ENCODE measurements at regions not wholly inside any gene's neighbourhood (a gene's known extent, or its start where the extent isn't known, plus 50 kb on each side); places are given as distances from the start of the nearest gene placed in this dataset.

DNA sequence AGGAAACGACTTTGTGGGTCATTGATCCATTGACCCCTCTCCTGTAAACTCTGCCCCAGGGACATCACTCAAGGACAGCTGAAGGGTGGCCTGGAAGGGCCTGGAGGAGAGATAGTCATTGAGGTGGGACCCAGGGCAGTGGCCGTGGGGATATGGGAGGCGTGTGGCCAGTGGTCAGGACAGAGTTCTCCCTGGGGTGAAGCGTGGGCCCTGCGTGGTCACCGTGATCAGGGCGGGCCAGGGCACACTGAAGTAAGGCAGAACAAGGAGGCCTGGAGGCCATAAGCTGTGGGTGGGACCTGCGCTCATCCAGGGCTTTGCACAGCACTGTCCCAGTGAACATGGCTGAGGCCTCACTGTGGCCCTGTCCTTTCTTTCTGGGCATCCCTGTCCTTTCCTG lies 177.9 kb downstream of the ZNF248 start:
- TF ChIP-seq POLR2AphosphoS5 (IDR thresholded peaks at IDR 0.05) = no peak
- no peak for TF ChIP-seq CTCF (IDR thresholded peaks at IDR 0.05)
- no peak for TF ChIP-seq EP300 (IDR thresholded peaks at IDR 0.05)
- no peak for TF ChIP-seq POLR2A (IDR thresholded peaks at IDR 0.05)
- Histone ChIP-seq H3K36me3 (no peaks in the 10 kb centered on the region), H3K27ac (no peak overlapping the region), H3K4me1 (no peaks in the 10 kb centered on the region), H3K4me3 (no peak overlapping the region), H3K9me3 (peaks cover 0 to 5% (median 0%) of the 10 kb centered on the region in 3 donors), H3K27me3 (peaks cover 8% of the 10 kb centered on the region)
- no peak for ATAC-seq
- WGBS, 2 donors (ENCODE audit: low coverage in 1 of 2) = 80% methylated on average over 2 of the region's 8 CpGs; no CpG with 5 or more reads in 1 of the 2 donors

DNA sequence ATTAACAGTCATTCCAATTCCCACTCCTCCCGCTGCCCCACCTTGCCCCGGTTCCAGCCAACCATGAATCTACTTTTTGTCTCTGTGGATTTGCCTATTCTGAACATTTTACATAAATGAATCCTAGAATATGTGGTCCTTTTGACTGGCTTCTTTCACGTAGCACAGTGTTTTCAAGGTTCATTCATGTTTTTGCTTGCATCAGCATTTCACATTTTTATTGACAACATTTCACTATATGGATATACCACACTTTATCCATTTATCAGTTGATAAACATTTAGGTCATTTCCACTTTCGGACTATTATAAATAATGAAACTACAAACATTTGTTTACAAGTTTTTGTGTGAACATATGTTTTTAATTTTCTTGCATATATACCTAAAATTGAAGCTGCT lies 182.0 kb downstream of the ZNF248 start:
- Histone ChIP-seq H3K27me3 (no peaks in the 10 kb centered on the region), H3K4me3 (no peak overlapping the region), H3K4me1 (no peaks in the 10 kb centered on the region), H3K27ac (no peak overlapping the region), H3K36me3 (no peaks in the 10 kb centered on the region), H3K9me3 (peaks cover 0 to 39% (median 0%) of the 10 kb centered on the region in 3 donors)
- no peak for ATAC-seq
- 59 to 73% methylated on average over 4 of the region's 4 CpGs for WGBS, 2 donors (ENCODE audit: low coverage in 1 of 2)
- TF ChIP-seq POLR2AphosphoS5 (IDR thresholded peaks at IDR 0.05) (no peak), CTCF (IDR thresholded peaks at IDR 0.05) (no peak), POLR2A (IDR thresholded peaks at IDR 0.05) (no peak), EP300 (IDR thresholded peaks at IDR 0.05) (no peak)

DNA sequence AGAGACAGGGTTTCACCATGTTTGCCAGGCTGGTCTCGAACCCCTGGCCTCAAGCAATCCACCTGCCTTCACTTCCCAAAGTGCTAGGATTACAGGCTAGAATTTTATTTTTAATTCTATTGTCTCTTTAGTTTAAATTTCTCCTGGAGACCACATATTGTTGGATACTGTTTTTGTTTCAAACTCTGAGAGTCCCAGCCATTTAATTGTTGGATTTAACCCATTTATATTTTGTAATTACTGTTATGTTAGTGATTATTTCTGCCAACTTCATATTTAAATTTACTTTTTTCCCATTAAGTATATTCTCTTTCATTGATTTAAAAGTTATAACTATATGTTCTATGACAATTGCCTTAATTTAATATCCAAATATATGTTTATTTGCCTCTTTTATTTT lies 185.6 kb downstream of the ZNF248 start:
- H3K27me3 ChIP-seq = no peaks in the 10 kb centered on the region
- H3K9me3 ChIP-seq = peaks cover 0 to 44% (median 0%) of the 10 kb centered on the region in 3 donors
- no peak for ATAC-seq
- TF ChIP-seq CTCF (IDR thresholded peaks at IDR 0.05) (no peak), POLR2AphosphoS5 (IDR thresholded peaks at IDR 0.05) (no peak), POLR2A (IDR thresholded peaks at IDR 0.05) (no peak), EP300 (IDR thresholded peaks at IDR 0.05) (no peak)
- H3K27ac ChIP-seq = no peak overlapping the region
- no peaks in the 10 kb centered on the region for H3K36me3 ChIP-seq
- no peak overlapping the region for H3K4me3 ChIP-seq
- no peaks in the 10 kb centered on the region for H3K4me1 ChIP-seq
- WGBS, 2 donors (ENCODE audit: low coverage in 1 of 2) = 14 to 19% methylated on average over 1 of the region's 1 CpG

- H3K27ac ChIP-seq = no peak overlapping the region
- no peak for ATAC-seq
- peaks cover 0 to 58% (median 0%) of the 10 kb centered on the region in 3 donors for H3K9me3 ChIP-seq
- H3K36me3 ChIP-seq = no peaks in the 10 kb centered on the region
- no peaks in the 10 kb centered on the region for H3K27me3 ChIP-seq
- H3K4me1 ChIP-seq = no peaks in the 10 kb centered on the region
- no peak for TF ChIP-seq EP300 (IDR thresholded peaks at IDR 0.05)
- H3K4me3 ChIP-seq = no peak overlapping the region
Observed at GRCh38 chr10:37667736-37668135, 189.7 kb downstream of the ZNF248 start.

GRCh38 chr10:37654466-37654865 lies 202.9 kb downstream of the ZNF248 start:
- no CpG with 5 or more reads among the region's 2 CpGs for WGBS, 2 donors (ENCODE audit: low coverage in 1 of 2)
- ATAC-seq = no peak
- no peak for TF ChIP-seq EP300 (IDR thresholded peaks at IDR 0.05)
- TF ChIP-seq POLR2A (IDR thresholded peaks at IDR 0.05) = no peak
- TF ChIP-seq CTCF (IDR thresholded peaks at IDR 0.05) = no peak
- no peak for TF ChIP-seq POLR2AphosphoS5 (IDR thresholded peaks at IDR 0.05)
- H3K9me3 ChIP-seq = peaks cover 0 to 64% (median 0%) of the 10 kb centered on the region in 3 donors
- no peaks in the 10 kb centered on the region for H3K27me3 ChIP-seq
- H3K36me3 ChIP-seq = no peaks in the 10 kb centered on the region
- H3K4me3 ChIP-seq = no peak overlapping the region
- no peak overlapping the region for H3K27ac ChIP-seq
- no peaks in the 10 kb centered on the region for H3K4me1 ChIP-seq
